Mesendoderm (in vitro differentiated cells): ENCODE measurements at regions not wholly inside any gene's neighbourhood (a gene's known extent, or its start where the extent isn't known, plus 50 kb on each side); places are given as distances from the start of the nearest gene placed in this dataset.

Source experiments
- DNase-seq: peaks from one replicate; pipeline ENCODE4 v3.0.0; 2013
- H2AK5ac ChIP-seq: 2 replicates; pipeline ENCODE4 v1.6.1; 2013; ENCODE audit warnings: low read length, inconsistent platforms
- H2BK120ac ChIP-seq: 2 replicates; pipeline ENCODE4 v1.6.1; 2013; ENCODE audit warnings: low read depth, mild to moderate bottlenecking, low read length, moderate library complexity, mixed read lengths
- H2BK15ac ChIP-seq: replicated peaks from 2 replicates; pipeline ENCODE4 v1.6.1; 2013; ENCODE audit warnings: low read depth, mild to moderate bottlenecking, moderate library complexity
- H2BK5ac ChIP-seq: 2 replicates; pipeline ENCODE4 v1.6.1; 2013; ENCODE audit warnings: low read length, inconsistent platforms
- H3K18ac ChIP-seq: 2 replicates; pipeline ENCODE4 v1.6.1; 2013; ENCODE audit warnings: mild to moderate bottlenecking, low read length, mixed read lengths
- H3K23ac ChIP-seq: one replicate; pipeline ENCODE4 v1.6.1; 2013; ENCODE audit warnings: low read length
- H3K27ac ChIP-seq: 2 replicates; pipeline ENCODE4 v1.5.1; 2013; ENCODE audit warnings: low read depth, mild to moderate bottlenecking, inconsistent platforms, low read length, moderate library complexity
- H3K27me3 ChIP-seq: 2 replicates; pipeline ENCODE4 v1.6.1; 2013; ENCODE audit warnings: low read length, control low read depth, mild to moderate bottlenecking, inconsistent platforms; ENCODE audit not compliant: insufficient read depth, poor library complexity
- H3K36me3 ChIP-seq: 2 replicates; pipeline ENCODE4 v1.6.1; 2013; ENCODE audit warnings: low read length, inconsistent platforms; ENCODE audit not compliant: control insufficient read depth, insufficient read depth
- H3K4ac ChIP-seq: one replicate; pipeline ENCODE4 v1.6.1; 2013; ENCODE audit warnings: low read depth, mild to moderate bottlenecking, low read length, moderate library complexity
- H3K4me1 ChIP-seq: 2 replicates; pipeline ENCODE4 v1.6.1; 2013; ENCODE audit warnings: low read depth, low read length, inconsistent platforms; ENCODE audit not compliant: control insufficient read depth
- H3K4me2 ChIP-seq: 2 replicates; pipeline ENCODE4 v1.6.1; 2013; ENCODE audit warnings: low read length
- H3K4me3 ChIP-seq: 2 replicates; pipeline ENCODE4 v1.5.1; 2013; ENCODE audit warnings: mild to moderate bottlenecking, low read length
- H3K56ac ChIP-seq: one replicate; pipeline ENCODE4 v1.6.1; 2013; ENCODE audit warnings: low read length
- H3K79me1 ChIP-seq: 2 replicates; pipeline ENCODE4 v1.6.1; 2013; ENCODE audit warnings: low read length, inconsistent platforms
- H3K79me2 ChIP-seq: 2 replicates; pipeline ENCODE4 v1.6.1; 2013; ENCODE audit warnings: mild to moderate bottlenecking, low read length; ENCODE audit not compliant: control insufficient read depth, insufficient read depth
- H3K9ac ChIP-seq: 2 replicates; pipeline ENCODE4 v1.6.1; 2013; ENCODE audit warnings: low read length, inconsistent platforms
- H4K5ac ChIP-seq: one replicate; pipeline ENCODE4 v1.6.1; 2013; ENCODE audit warnings: low read length
- H4K8ac ChIP-seq: one replicate; pipeline ENCODE4 v1.6.1; 2013; ENCODE audit warnings: low read depth, mild to moderate bottlenecking, control low read depth, low read length, moderate library complexity
- WGBS: extraction: QIAGEN DNeasy Blood & Tissue Kit; methylation state at CpG from one replicate; pipeline ENCODE4 v1.1.7; 2013; ENCODE audit warnings: low lambda C conversion rate, missing lambda C conversion rate; ENCODE audit not compliant: insufficient coverage; ENCODE audit errors: extremely low coverage; 5-methylcytosine and 5-hydroxymethylcytosine counted together

DNA sequence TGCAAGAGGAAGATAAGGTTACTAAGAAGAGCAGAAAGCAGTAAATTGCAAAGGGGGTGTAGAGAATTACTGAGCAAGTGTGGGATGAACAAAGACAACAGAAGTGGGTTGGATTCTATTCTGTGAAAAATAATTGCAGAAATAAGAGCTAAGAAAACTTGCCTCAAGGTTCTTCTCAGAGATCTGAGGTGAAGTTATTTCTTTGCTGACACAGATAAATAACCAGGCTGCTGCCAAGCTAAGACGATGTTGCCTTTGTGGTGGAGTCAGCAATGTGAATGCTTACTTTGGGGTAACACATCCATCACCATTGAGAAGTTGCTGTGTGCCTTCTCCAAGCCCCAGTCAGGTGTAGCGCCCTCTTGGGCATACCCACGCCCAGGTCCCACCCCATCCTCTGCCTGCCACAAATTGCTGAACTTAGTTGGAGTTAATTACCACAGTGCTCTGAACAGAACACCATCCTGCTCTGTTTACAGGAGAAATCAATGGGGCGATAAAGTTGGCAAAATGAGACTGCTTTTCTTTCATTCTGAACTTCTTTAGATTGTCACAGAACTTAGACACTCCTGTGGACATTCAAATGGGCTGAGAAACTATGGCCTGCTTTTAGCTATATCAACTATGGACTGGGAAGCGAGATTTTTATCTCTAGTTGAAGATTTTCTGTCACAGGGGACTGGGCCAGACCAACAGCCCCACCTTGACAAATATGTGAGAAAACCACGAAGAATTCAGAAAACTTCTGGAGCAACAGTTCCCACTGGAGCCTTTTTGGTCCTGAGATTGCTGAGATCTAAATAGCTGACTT, 283.6 kb downstream of the TMX3 start:
- no peak overlapping the region for H2BK120ac ChIP-seq
- no peak overlapping the region for H2BK15ac ChIP-seq
- no peak overlapping the region for H3K27ac ChIP-seq
- no peak overlapping the region for H3K9ac ChIP-seq
- H3K23ac ChIP-seq, result no peak overlapping the region
- H3K4me2 ChIP-seq, result no peak overlapping the region
- no peak overlapping the region for H3K4me3 ChIP-seq
- H3K79me1 ChIP-seq, result no peaks in the 10 kb centered on the region
- no peaks in the 10 kb centered on the region for H3K27me3 ChIP-seq
- WGBS, result no CpG with 5 or more reads among the region's 6 CpGs
- peak; percentile 41 for DNase-seq
- H2BK5ac ChIP-seq, result no peak overlapping the region
- H4K8ac ChIP-seq, result no peak overlapping the region
- no peaks in the 10 kb centered on the region for H3K36me3 ChIP-seq
- H3K79me2 ChIP-seq, result no peaks in the 10 kb centered on the region
- no peak overlapping the region for H3K56ac ChIP-seq
- H2AK5ac ChIP-seq, result no peak overlapping the region
- no peak overlapping the region for H3K4ac ChIP-seq
- no peak overlapping the region for H4K5ac ChIP-seq
- no peak overlapping the region for H3K18ac ChIP-seq
- no peaks in the 10 kb centered on the region for H3K4me1 ChIP-seq

DNA sequence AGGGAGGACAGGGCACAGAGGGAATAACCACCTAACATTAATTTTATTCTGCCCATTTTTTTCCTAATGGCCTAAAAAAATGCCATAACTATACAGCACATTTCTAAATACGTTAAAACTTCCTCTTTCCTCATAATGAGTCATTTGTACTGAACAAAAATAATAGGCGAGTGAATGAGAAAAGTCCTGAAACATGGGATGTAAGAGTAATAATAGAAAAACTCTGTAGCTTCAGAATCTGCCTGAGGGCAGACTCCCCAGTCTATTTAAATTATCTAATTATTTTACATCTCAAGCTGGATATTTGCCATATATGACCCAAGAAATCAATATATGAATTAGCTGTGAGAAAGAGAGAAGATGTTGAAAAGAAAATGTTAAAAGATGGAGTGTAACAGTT, 285.1 kb downstream of the TMX3 start:
- no peak overlapping the region for H3K18ac ChIP-seq
- H3K4me1 ChIP-seq, result no peaks in the 10 kb centered on the region
- H3K79me2 ChIP-seq, result no peaks in the 10 kb centered on the region
- no peak for DNase-seq
- H3K27ac ChIP-seq, result no peak overlapping the region
- no peak overlapping the region for H3K4me2 ChIP-seq
- H3K23ac ChIP-seq, result no peak overlapping the region
- no peak overlapping the region for H3K9ac ChIP-seq
- no peaks in the 10 kb centered on the region for H3K27me3 ChIP-seq
- no peak overlapping the region for H2BK5ac ChIP-seq
- no peaks in the 10 kb centered on the region for H3K36me3 ChIP-seq
- H3K4ac ChIP-seq, result no peak overlapping the region
- H4K5ac ChIP-seq, result no peak overlapping the region
- H4K8ac ChIP-seq, result no peak overlapping the region
- H3K79me1 ChIP-seq, result no peaks in the 10 kb centered on the region
- 100% methylated on average over 1 of the region's 2 CpGs for WGBS
- H2AK5ac ChIP-seq, result no peak overlapping the region
- H3K56ac ChIP-seq, result no peak overlapping the region
- H2BK15ac ChIP-seq, result no peak overlapping the region
- H3K4me3 ChIP-seq, result no peak overlapping the region
- no peak overlapping the region for H2BK120ac ChIP-seq

DNA sequence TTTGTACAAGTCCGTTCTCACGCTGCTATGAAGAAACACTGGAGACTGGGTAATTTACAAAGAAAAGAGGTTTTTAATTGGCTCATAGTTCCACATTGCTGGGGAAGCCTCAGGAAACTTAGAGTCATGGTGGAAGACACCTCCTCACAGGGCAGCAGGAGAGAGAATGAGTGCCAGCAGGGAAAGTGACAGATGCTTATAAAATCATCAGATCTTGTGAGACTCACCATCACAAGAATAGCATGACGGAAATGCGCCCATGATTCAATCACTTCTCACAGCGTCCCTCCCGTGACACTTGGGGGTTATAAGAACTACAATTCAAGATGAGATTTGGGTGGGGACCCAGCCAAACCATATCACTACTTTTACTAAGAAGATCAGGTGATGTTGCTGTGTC, 285.8 kb downstream of the TMX3 start:
- WGBS, result no CpG with 5 or more reads among the region's 6 CpGs
- H4K5ac ChIP-seq, result no peak overlapping the region
- H2BK5ac ChIP-seq, result no peak overlapping the region
- H3K27me3 ChIP-seq, result no peaks in the 10 kb centered on the region
- H3K79me1 ChIP-seq, result no peaks in the 10 kb centered on the region
- H3K36me3 ChIP-seq, result no peaks in the 10 kb centered on the region
- H2AK5ac ChIP-seq, result no peak overlapping the region
- H3K4me1 ChIP-seq, result no peaks in the 10 kb centered on the region
- no peak overlapping the region for H2BK120ac ChIP-seq
- H3K4me3 ChIP-seq, result no peak overlapping the region
- no peak overlapping the region for H2BK15ac ChIP-seq
- no peak overlapping the region for H3K23ac ChIP-seq
- DNase-seq, result no peak
- no peak overlapping the region for H3K18ac ChIP-seq
- H3K27ac ChIP-seq, result no peak overlapping the region
- no peak overlapping the region for H3K4ac ChIP-seq
- H3K56ac ChIP-seq, result no peak overlapping the region
- H4K8ac ChIP-seq, result no peak overlapping the region
- H3K79me2 ChIP-seq, result no peaks in the 10 kb centered on the region
- H3K4me2 ChIP-seq, result no peak overlapping the region
- H3K9ac ChIP-seq, result no peak overlapping the region

DNA sequence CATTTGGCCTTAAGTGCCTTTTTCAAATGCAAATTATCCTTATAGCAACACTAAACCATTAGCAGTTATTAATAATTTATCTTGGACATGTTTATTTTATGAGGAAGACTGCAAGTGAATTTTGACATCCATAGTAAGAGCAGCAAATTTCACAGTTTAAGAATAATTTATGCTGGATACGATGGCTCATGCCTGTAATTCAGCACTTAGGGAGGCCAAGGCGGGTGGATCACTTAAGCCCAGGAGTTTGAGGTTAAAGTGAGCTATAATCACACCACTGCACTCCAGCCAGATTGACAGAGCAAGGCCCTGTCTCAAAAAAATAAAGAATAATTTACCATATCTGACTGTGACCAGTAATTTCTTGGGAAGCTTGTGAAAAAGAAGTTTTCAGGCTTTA, 286.2 kb downstream of the TMX3 start:
- no peaks in the 10 kb centered on the region for H3K79me2 ChIP-seq
- no peak overlapping the region for H3K4me3 ChIP-seq
- H3K36me3 ChIP-seq, result no peaks in the 10 kb centered on the region
- H2BK5ac ChIP-seq, result no peak overlapping the region
- no CpG with 5 or more reads among the region's 2 CpGs for WGBS
- no peak overlapping the region for H3K23ac ChIP-seq
- no peak overlapping the region for H3K4ac ChIP-seq
- no peak overlapping the region for H3K56ac ChIP-seq
- no peak overlapping the region for H3K9ac ChIP-seq
- H3K18ac ChIP-seq, result no peak overlapping the region
- H3K27me3 ChIP-seq, result no peaks in the 10 kb centered on the region
- no peaks in the 10 kb centered on the region for H3K4me1 ChIP-seq
- no peaks in the 10 kb centered on the region for H3K79me1 ChIP-seq
- H3K4me2 ChIP-seq, result no peak overlapping the region
- H2BK120ac ChIP-seq, result no peak overlapping the region
- no peak overlapping the region for H3K27ac ChIP-seq
- DNase-seq, result no peak
- H4K8ac ChIP-seq, result no peak overlapping the region
- H2BK15ac ChIP-seq, result no peak overlapping the region
- no peak overlapping the region for H2AK5ac ChIP-seq
- H4K5ac ChIP-seq, result no peak overlapping the region

DNA sequence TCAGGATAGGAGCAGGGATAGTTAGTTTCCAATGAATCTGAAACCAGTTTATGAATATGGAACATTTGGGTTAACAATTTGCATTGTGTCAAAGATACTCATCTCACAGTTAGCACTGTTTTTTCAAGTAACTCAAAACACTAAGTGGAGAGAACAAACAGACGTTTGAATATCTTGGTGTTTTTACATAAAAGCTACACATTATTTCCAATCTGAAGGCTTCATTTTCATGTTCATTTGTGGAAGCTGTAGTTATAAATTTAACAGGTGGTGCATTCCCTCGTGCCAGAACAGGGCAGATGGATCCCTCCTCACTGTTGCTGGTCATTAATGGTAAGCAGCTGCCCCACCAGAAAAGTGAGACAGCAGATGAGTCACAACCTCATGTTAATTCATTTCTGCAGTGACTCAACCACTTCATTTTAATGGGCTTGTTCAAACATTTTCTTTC, 286.9 kb downstream of the TMX3 start:
- H2AK5ac ChIP-seq, result no peak overlapping the region
- no peak overlapping the region for H3K18ac ChIP-seq
- no peaks in the 10 kb centered on the region for H3K79me1 ChIP-seq
- no peak overlapping the region for H3K27ac ChIP-seq
- no peak overlapping the region for H2BK15ac ChIP-seq
- no peak overlapping the region for H3K4me3 ChIP-seq
- no peaks in the 10 kb centered on the region for H3K27me3 ChIP-seq
- H3K79me2 ChIP-seq, result no peaks in the 10 kb centered on the region
- H2BK5ac ChIP-seq, result no peak overlapping the region
- WGBS, result no CpG with 5 or more reads among the region's 2 CpGs
- H4K8ac ChIP-seq, result no peak overlapping the region
- no peaks in the 10 kb centered on the region for H3K4me1 ChIP-seq
- no peak overlapping the region for H3K9ac ChIP-seq
- H3K36me3 ChIP-seq, result no peaks in the 10 kb centered on the region
- H3K56ac ChIP-seq, result no peak overlapping the region
- H2BK120ac ChIP-seq, result no peak overlapping the region
- H3K23ac ChIP-seq, result no peak overlapping the region
- no peak overlapping the region for H3K4ac ChIP-seq
- no peak overlapping the region for H3K4me2 ChIP-seq
- no peak overlapping the region for H4K5ac ChIP-seq
- DNase-seq, result peak; percentile 34
